ENCODE measurements at regions not wholly inside any gene's neighbourhood (a gene's known extent, or its start where the extent isn't known, plus 50 kb on each side); places are given as distances from the start of the nearest gene placed in this dataset.

DNA sequence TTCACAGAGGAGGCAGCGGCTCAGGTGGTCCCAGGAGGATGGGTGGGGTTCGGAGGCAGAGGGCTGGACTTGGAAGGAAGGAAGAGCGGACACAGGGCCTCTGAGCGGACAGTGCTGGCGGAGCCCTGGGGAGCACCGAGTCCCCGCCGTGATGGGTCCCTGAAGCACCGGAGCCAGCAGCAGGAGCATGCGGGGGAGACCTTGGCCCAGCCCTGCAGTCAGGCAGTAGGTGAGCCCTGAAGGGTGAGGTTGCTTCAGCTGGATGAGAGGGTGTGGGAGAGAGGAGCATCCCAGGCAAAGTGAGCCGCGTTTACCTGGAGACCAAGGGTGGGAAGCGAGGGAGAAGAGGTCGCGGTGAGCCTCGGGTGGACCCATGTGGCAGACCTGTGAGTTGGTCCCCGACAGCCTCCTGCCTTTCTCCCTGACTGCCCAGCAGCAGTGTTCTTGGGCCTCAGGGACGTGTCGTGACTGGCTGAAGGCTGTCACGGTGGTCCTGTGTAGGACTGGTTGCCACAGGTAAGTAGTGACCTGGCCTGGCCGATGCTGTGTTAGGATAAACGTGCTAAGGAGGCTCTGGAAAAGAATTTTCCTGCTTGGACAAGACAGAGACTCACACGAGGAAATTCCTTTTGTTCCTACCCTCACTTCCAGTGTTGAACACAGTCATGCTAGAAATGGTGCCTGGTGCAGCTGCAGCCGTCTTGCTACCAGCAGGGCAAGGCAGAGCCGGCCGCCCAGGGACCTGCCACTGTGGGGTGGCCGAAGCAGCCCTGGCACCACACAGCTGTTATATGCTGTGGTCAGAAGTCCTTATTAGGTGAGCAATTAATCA is 73.0 kb downstream of the RRM2 start:
- H4K20me1 ChIP-seq (ENCODE audit: insufficient read depth), result no peaks in the 10 kb centered on the region
- H3K9me2 ChIP-seq (ENCODE audit: insufficient read depth), result no peaks in the 10 kb centered on the region
- DNase-seq (ENCODE audit: low read depth, low spot score) (no peak), ATAC-seq (no peak)
- H3K4me3 ChIP-seq (replicated peaks in 1 of 2; ENCODE audit: low read depth in 1 of 2, low read length in 2 of 2), result no peak overlapping the region
- ChIA-PET RAD21 (ENCODE audit: low non-redundant PET in 1 of 2, low total read pairs in 2 of 2, uncharacterized antibody in 2 of 2, unreplicated experiment in 2 of 2) (no interaction called here), POLR2A (no interaction called here), CTCF (no interaction called here)
- no peaks in the 10 kb centered on the region for H3K4me1 ChIP-seq (ENCODE audit: control insufficient read depth in 1 of 2, insufficient read depth in 2 of 2, low read length in 2 of 2)
- no peak overlapping the region for H3K27ac ChIP-seq (ENCODE audit: low read depth, low read length)
- H3K9me3 ChIP-seq (ENCODE audit: control insufficient read depth in 1 of 2, insufficient read depth in 1 of 2, low read depth in 1 of 2, low read length in 2 of 2), result no peaks in the 10 kb centered on the region
- H3K36me3 ChIP-seq (ENCODE audit: control insufficient read depth in 1 of 2, insufficient read depth in 2 of 2, low read length in 2 of 2), result no peaks in the 10 kb centered on the region
- TF ChIP-seq SRF (IDR thresholded peaks at IDR 0.05; ENCODE audit: low read depth) (no peak), ATF3 (IDR thresholded peaks at IDR 0.05) (no peak)
- BruUV-seq (replicated peaks), result no TSS peak
- H3K27me3 ChIP-seq (ENCODE audit: insufficient read depth, low read length), result no peaks in the 10 kb centered on the region
- H3K9ac ChIP-seq (ENCODE audit: low read length), result no peak overlapping the region
- H2AFZ ChIP-seq (ENCODE audit: low read depth, low read length, poor library complexity, severe bottlenecking), result no peak overlapping the region
- no peaks in the 10 kb centered on the region for H3K79me2 ChIP-seq (ENCODE audit: insufficient read depth, low read length)
- intact Hi-C loops (cut with micrococcal nuclease), result no loop called here
- H3K4me2 ChIP-seq (ENCODE audit: low read length), result no peak overlapping the region

GRCh38 chr2:10196110-10196892 is 73.8 kb downstream of the RRM2 start:
- ChIA-PET POLR2A (no interaction called here), CTCF (no interaction called here), RAD21 (ENCODE audit: low non-redundant PET in 1 of 2, low total read pairs in 2 of 2, uncharacterized antibody in 2 of 2, unreplicated experiment in 2 of 2) (no interaction called here)
- Histone ChIP-seq H3K4me1 (ENCODE audit: control insufficient read depth in 1 of 2, insufficient read depth in 2 of 2, low read length in 2 of 2) (no peaks in the 10 kb centered on the region), H3K27me3 (ENCODE audit: insufficient read depth, low read length) (no peaks in the 10 kb centered on the region), H3K36me3 (ENCODE audit: control insufficient read depth in 1 of 2, insufficient read depth in 2 of 2, low read length in 2 of 2) (no peaks in the 10 kb centered on the region), H3K27ac (ENCODE audit: low read depth, low read length) (no peak overlapping the region), H4K20me1 (ENCODE audit: insufficient read depth) (no peaks in the 10 kb centered on the region), H3K4me2 (ENCODE audit: low read length) (no peak overlapping the region), H3K9ac (ENCODE audit: low read length) (no peak overlapping the region), H3K9me2 (ENCODE audit: insufficient read depth) (no peaks in the 10 kb centered on the region), H3K4me3 (replicated peaks in 1 of 2; ENCODE audit: low read depth in 1 of 2, low read length in 2 of 2) (no peak overlapping the region), H3K79me2 (ENCODE audit: insufficient read depth, low read length) (no peaks in the 10 kb centered on the region), H3K9me3 (ENCODE audit: control insufficient read depth in 1 of 2, insufficient read depth in 1 of 2, low read depth in 1 of 2, low read length in 2 of 2) (no peaks in the 10 kb centered on the region), H2AFZ (ENCODE audit: low read depth, low read length, poor library complexity, severe bottlenecking) (no peak overlapping the region)
- no peak for TF ChIP-seq ATF3 (IDR thresholded peaks at IDR 0.05)
- TF ChIP-seq CBX3 (IDR thresholded peaks at IDR 0.05; ENCODE audit: low read depth), result no peak
- no peak for TF ChIP-seq MAX (IDR thresholded peaks at IDR 0.05)
- no peak for TF ChIP-seq ZFX (IDR thresholded peaks at IDR 0.05)
- TF ChIP-seq ZNF274 (IDR thresholded peaks at IDR 0.05; ENCODE audit: low read depth, low read length), result no peak
- no peak for TF ChIP-seq RAD21 (IDR thresholded peaks at IDR 0.05; ENCODE audit: low read depth)
- TF ChIP-seq SIN3A (IDR thresholded peaks at IDR 0.05; ENCODE audit: low read depth), result no peak
- TF ChIP-seq FOSL1 (IDR thresholded peaks at IDR 0.05; ENCODE audit: low read depth), result no peak
- intact Hi-C loops (cut with micrococcal nuclease), result no loop called here
- DNase-seq (ENCODE audit: low read depth, low spot score) (no peak), ATAC-seq (no peak)
- no TSS peak for BruUV-seq (replicated peaks)
